ENCODE measurements at regions not wholly inside any gene's neighbourhood (a gene's known extent, or its start where the extent isn't known, plus 50 kb on each side); places are given as distances from the start of the nearest gene placed in this dataset.
A peak's percentile ranks its signal among the peaks of the same experiment; 100 is the strongest.
"Not testable (repeated sequence)": the region's sequence is repeated elsewhere in the genome, so short reads cannot be mapped to it uniquely, and the experiment has no call there.

DNA sequence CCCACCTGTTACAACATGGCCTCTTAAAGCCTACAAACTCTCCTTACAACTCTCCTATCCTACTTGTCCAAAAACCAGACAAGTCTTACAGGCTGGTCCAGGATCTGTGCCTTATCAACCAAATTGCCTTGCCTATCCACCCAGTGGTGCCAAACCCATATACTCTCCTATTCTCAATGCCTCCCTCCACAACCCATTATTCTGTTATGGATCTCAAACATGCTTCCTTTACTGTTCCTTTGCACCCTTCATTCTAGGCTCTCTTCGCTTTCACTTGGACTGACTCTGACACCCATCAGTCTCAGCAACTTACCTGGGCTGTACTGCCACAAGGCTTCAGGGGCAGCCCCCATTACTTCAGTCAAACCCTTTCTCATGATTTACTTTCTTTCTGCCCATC, 1112.1 kb upstream of the TMEM132C start:
- ATAC-seq; intact Hi-C loops (cut with DNase I); DNase-seq (ENCODE audit: low spot score): not testable (repeated sequence)

GRCh38 chr12:127155935-127156619, 1110.9 kb upstream of the TMEM132C start:
- intact Hi-C loops (cut with DNase I); DNase-seq (ENCODE audit: low spot score): not testable (repeated sequence)

GRCh38 chr12:127157501-127158366, 1109.2 kb upstream of the TMEM132C start:
- ATAC-seq; intact Hi-C loops (cut with DNase I); DNase-seq (ENCODE audit: low spot score): not testable (repeated sequence)

More at GRCh38 chr12:127155935-127156619, 1110.9 kb upstream of the TMEM132C start:
- not testable (repeated sequence) for ATAC-seq

GRCh38 chr12:127158385-127159061, 1108.4 kb upstream of the TMEM132C start:
- DNase-seq (ENCODE audit: low spot score): no peak
- intact Hi-C loops (cut with DNase I): no loop called here
- no peak for ATAC-seq

- intact Hi-C loops (cut with DNase I): no loop called here
- no peak for ATAC-seq
These were observed 1105.5 kb upstream of the TMEM132C start for GRCh38 chr12:127161466-127161865.

DNA sequence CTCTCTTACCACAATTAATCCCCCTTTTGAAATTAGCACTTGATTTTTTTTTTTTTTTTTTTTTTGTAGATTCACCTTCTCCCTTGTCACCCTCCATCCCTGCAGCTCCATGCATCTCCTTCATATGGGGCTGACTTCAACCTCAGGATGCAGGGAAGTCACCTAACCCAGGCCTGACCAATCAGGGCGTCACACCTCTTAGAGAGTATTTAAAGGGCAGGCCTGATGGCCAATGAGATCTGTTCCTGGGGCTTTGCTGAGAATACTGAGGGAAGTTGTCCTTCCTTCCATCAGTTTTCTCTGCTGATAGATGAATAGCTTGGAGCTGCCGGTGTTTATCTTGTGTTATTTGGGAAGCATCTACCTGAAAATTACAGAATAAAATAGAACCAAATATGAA, 1104.7 kb upstream of the TMEM132C start:
- intact Hi-C loops (cut with DNase I): no loop called here
- DNase-seq (ENCODE audit: low spot score) (no peak), ATAC-seq (no peak)

More at GRCh38 chr12:127161466-127161865, 1105.5 kb upstream of the TMEM132C start:
- no peak for DNase-seq (ENCODE audit: low spot score)

DNA sequence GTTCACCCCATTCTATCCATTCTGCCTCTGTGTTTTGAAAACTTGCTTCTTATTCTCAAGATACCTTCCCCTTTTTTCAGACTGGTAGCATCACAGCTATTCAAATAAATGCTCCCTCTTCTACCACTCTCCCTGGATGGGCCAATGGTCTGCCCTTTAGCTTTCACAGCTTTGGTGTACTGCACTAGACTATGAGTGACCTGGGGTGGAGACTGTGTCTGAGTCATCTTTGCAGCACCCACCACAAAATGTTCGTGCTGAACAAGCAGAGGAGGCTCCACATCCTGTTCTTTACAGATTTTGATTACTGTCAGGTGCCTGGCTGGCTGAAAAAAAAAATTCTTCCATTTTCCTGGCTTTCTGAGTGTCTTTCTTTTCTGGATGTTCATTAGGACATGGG, 1104.1 kb upstream of the TMEM132C start:
- ATAC-seq: no peak
- intact Hi-C loops (cut with DNase I): no loop called here
- no peak for DNase-seq (ENCODE audit: low spot score)

- DNase-seq (ENCODE audit: low spot score) (peak; percentile 90), ATAC-seq (peak; percentile 94)
- intact Hi-C loops (cut with DNase I): no loop called here
These were observed 1101.2 kb upstream of the TMEM132C start for GRCh38 chr12:127165567-127166392.

GRCh38 chr12:127169321-127170181, 1097.4 kb upstream of the TMEM132C start:
- ATAC-seq (no peak), DNase-seq (ENCODE audit: low spot score) (no peak)
- intact Hi-C loops (cut with DNase I): no loop called here

- intact Hi-C loops (cut with DNase I): no loop called here
- DNase-seq (ENCODE audit: low spot score) (no peak), ATAC-seq (peak; percentile 46)
These were observed 1096.5 kb upstream of the TMEM132C start for GRCh38 chr12:127170226-127171180.

GRCh38 chr12:127172861-127173260, 1094.1 kb upstream of the TMEM132C start:
- no peak for DNase-seq (ENCODE audit: low spot score)
- no peak for ATAC-seq
- intact Hi-C loops (cut with DNase I): no loop called here

- DNase-seq (ENCODE audit: low spot score); intact Hi-C loops (cut with DNase I); ATAC-seq: not testable (repeated sequence)
These were observed 1093.0 kb upstream of the TMEM132C start for GRCh38 chr12:127173971-127174370.

DNA sequence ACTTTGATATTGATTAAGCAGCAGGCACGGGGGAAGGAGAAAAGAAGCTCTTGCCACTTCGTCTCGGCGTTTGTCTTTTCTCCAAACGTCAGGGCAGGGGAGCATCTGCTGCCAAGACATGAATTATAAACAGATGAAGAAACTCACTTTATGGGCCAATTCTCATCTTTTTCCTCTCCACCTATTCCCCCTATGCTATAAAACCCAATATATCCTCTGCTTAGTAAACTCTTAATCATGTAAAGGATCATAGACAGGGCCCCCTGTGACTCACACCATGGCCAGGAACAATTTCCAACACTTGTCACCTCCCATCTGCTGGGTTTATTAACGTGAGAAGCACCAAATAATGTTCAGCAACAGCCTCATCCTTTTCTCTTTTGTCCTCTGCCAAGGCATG, 1092.1 kb upstream of the TMEM132C start:
- DNase-seq (ENCODE audit: low spot score) (no peak), ATAC-seq (no peak)
- intact Hi-C loops (cut with DNase I): no loop called here

GRCh38 chr12:127175361-127175760, 1091.6 kb upstream of the TMEM132C start:
- intact Hi-C loops (cut with DNase I): no loop called here
- DNase-seq (ENCODE audit: low spot score) (no peak), ATAC-seq (no peak)

GRCh38 chr12:127176804-127177203, 1090.2 kb upstream of the TMEM132C start:
- no peak for DNase-seq (ENCODE audit: low spot score)
- intact Hi-C loops (cut with DNase I): no loop called here
- ATAC-seq: no peak

GRCh38 chr12:127178052-127178451, 1088.9 kb upstream of the TMEM132C start:
- intact Hi-C loops (cut with DNase I): no loop called here
- ATAC-seq (no peak), DNase-seq (ENCODE audit: low spot score) (no peak)

DNA sequence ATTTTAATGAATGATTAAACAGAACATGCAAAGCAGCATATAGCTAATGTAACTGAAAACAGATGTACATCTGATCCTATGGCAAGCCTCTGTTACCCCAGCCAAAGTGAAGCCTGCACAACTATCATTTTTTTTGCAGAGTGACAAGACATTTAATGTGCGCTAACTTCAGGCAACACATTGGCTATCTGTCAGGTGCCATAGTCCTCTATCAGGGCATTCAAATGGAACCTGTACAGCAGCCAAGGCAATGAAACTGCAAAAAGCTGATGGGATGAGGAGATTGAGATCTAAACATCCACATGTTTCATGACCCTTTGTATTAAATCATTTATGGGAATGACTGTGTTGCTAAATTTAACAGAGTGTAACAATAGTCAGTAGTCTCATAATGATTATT, 1088.5 kb upstream of the TMEM132C start:
- intact Hi-C loops (cut with DNase I): no loop called here
- no peak for ATAC-seq

More for the DNA sequence above, 1088.5 kb upstream of the TMEM132C start:
- no peak for DNase-seq (ENCODE audit: low spot score)

Measured in sciatic nerve (tissue), 2 donors.